ENCODE measurements at regions not wholly inside any gene's neighbourhood (a gene's known extent, or its start where the extent isn't known, plus 50 kb on each side); places are given as distances from the start of the nearest gene placed in this dataset.

- Histone ChIP-seq H3K27ac (no peak overlapping the region), H3K9me3 (no peaks in the 10 kb centered on the region), H3K4me3 (no peak overlapping the region), H3K36me3 (no peaks in the 10 kb centered on the region), H3K4me1 (no peaks in the 10 kb centered on the region), H3K27me3 (no peaks in the 10 kb centered on the region)
- DNase-seq, result no peak
- intact Hi-C loops (cut with DNase I; ENCODE audit: low total_unique reads), result loop anchor here (10.0 kb wide), 1 partner anchor 790 kb away; no protein-coding TSS in a partner anchor
- TF ChIP-seq CTCF (IDR thresholded peaks at IDR 0.05), result no peak
- TF ChIP-seq POLR2A (IDR thresholded peaks at IDR 0.05), result no peak
Observed at GRCh38 chr4:184955116-184955515, 63.2 kb upstream of the HELT start.

- no peaks in the 10 kb centered on the region for H3K4me1 ChIP-seq
- H3K27me3 ChIP-seq, result no peaks in the 10 kb centered on the region
- TF ChIP-seq CTCF (IDR thresholded peaks at IDR 0.05) (no peak), POLR2A (IDR thresholded peaks at IDR 0.05) (no peak)
Observed at GRCh38 chr4:184955636-184956035, 62.7 kb upstream of the HELT start.

GRCh38 chr4:184957446-184958115 lies 60.7 kb upstream of the HELT start:
- no peaks in the 10 kb centered on the region for H3K36me3 ChIP-seq
- no peak for DNase-seq
- H3K27me3 ChIP-seq, result no peaks in the 10 kb centered on the region
- TF ChIP-seq POLR2A (IDR thresholded peaks at IDR 0.05) (no peak), CTCF (IDR thresholded peaks at IDR 0.05) (no peak)
- intact Hi-C loops (cut with DNase I; ENCODE audit: low total_unique reads), result loop anchor here (10.0 kb wide), 1 partner anchor 787 kb away; no protein-coding TSS in a partner anchor
- H3K4me3 ChIP-seq, result no peak overlapping the region
- H3K9me3 ChIP-seq, result no peaks in the 10 kb centered on the region
- no peaks in the 10 kb centered on the region for H3K4me1 ChIP-seq
- H3K27ac ChIP-seq, result no peak overlapping the region

More at GRCh38 chr4:184955636-184956035, 62.7 kb upstream of the HELT start:
- no peak overlapping the region for H3K4me3 ChIP-seq
- H3K27ac ChIP-seq, result no peak overlapping the region
- intact Hi-C loops (cut with DNase I; ENCODE audit: low total_unique reads), result loop anchor here (10.0 kb wide), 1 partner anchor 789 kb away; no protein-coding TSS in a partner anchor
- DNase-seq, result no peak
- H3K9me3 ChIP-seq, result no peaks in the 10 kb centered on the region
- H3K36me3 ChIP-seq, result no peaks in the 10 kb centered on the region

- no peak overlapping the region for H3K27ac ChIP-seq
- no peak overlapping the region for H3K4me3 ChIP-seq
- TF ChIP-seq POLR2A (IDR thresholded peaks at IDR 0.05), result no peak
- no peaks in the 10 kb centered on the region for H3K36me3 ChIP-seq
- no peaks in the 10 kb centered on the region for H3K27me3 ChIP-seq
- no peaks in the 10 kb centered on the region for H3K4me1 ChIP-seq
- no peaks in the 10 kb centered on the region for H3K9me3 ChIP-seq
- DNase-seq, result no peak
- intact Hi-C loops (cut with DNase I; ENCODE audit: low total_unique reads), result loop anchor here (10.0 kb wide), 1 partner anchor 786 kb away; no protein-coding TSS in a partner anchor
Observed at GRCh38 chr4:184958127-184958922, 60.0 kb upstream of the HELT start.

- no peaks in the 10 kb centered on the region for H3K9me3 ChIP-seq
- no peak overlapping the region for H3K4me3 ChIP-seq
- no peak overlapping the region for H3K27ac ChIP-seq
- intact Hi-C loops (cut with DNase I; ENCODE audit: low total_unique reads), result loop anchor here (10.0 kb wide), 1 partner anchor 786 kb away; no protein-coding TSS in a partner anchor
- H3K27me3 ChIP-seq, result no peaks in the 10 kb centered on the region
- no peaks in the 10 kb centered on the region for H3K36me3 ChIP-seq
- DNase-seq, result no peak
- no peaks in the 10 kb centered on the region for H3K4me1 ChIP-seq
- no peak for TF ChIP-seq POLR2A (IDR thresholded peaks at IDR 0.05)
- no peak for TF ChIP-seq CTCF (IDR thresholded peaks at IDR 0.05)
Observed at GRCh38 chr4:184958923-184959210, 59.4 kb upstream of the HELT start.
